ENCODE measurements at regions not wholly inside any gene's neighbourhood (a gene's known extent, or its start where the extent isn't known, plus 50 kb on each side); places are given as distances from the start of the nearest gene placed in this dataset.

- H3K4me1 ChIP-seq (ENCODE audit: insufficient read depth, low read length) = peaks cover 6% of the 10 kb centered on the region
- peaks cover 0 to 2% of the 10 kb centered on the region in 2 experiments for H3K27me3 ChIP-seq (ENCODE audit: control insufficient read depth in 1 of 2, insufficient read depth in 2 of 2, low read length in 2 of 2)
- H3K27me3 Mint-ChIP-seq = no peaks in the 10 kb centered on the region
- H3K4me1 Mint-ChIP-seq (ENCODE audit: low read depth) = no peaks in the 10 kb centered on the region
- no peak for TF ChIP-seq CTCF (IDR thresholded peaks at IDR 0.05)
- no peak overlapping the region for H3K4me3 ChIP-seq (ENCODE audit: low read length)
- ChIA-PET CTCF (no interaction called here), POLR2A (no interaction called here)
- H3K36me3 ChIP-seq (ENCODE audit: insufficient read depth, low read length) = no peaks in the 10 kb centered on the region
- H3K9me3 Mint-ChIP-seq = peaks cover 2% of the 10 kb centered on the region
- intact Hi-C loops (cut with DNase I, micrococcal nuclease) = no loop called here
- ATAC-seq (ENCODE audit: poor library complexity) = no peak
- no peak for DNase-seq
- no peaks in the 10 kb centered on the region for H3K9me3 ChIP-seq (ENCODE audit: control insufficient read depth in 1 of 2, insufficient read depth in 1 of 2, low read length in 2 of 2)
- no peak overlapping the region for H3K27ac Mint-ChIP-seq
- H3K27ac ChIP-seq (ENCODE audit: low read depth in 1 of 2, low read length in 2 of 2) = no peak overlapping the region
- H3K4me3 Mint-ChIP-seq = no peak overlapping the region
- H3K36me3 Mint-ChIP-seq (ENCODE audit: low read depth) = no peaks in the 10 kb centered on the region
These were observed 63.9 kb upstream of the MAF start for GRCh38 chr16:79664407-79664806.

GRCh38 chr16:79662669-79663313 is 62.3 kb upstream of the MAF start:
- no peaks in the 10 kb centered on the region for H3K9me3 Mint-ChIP-seq
- no peak overlapping the region for H3K27ac ChIP-seq (ENCODE audit: low read depth in 1 of 2, low read length in 2 of 2)
- ATAC-seq (ENCODE audit: poor library complexity) (no peak), DNase-seq (no peak)
- peaks cover 0 to 2% of the 10 kb centered on the region in 2 experiments for H3K27me3 ChIP-seq (ENCODE audit: control insufficient read depth in 1 of 2, insufficient read depth in 2 of 2, low read length in 2 of 2)
- no peak overlapping the region for H3K27ac Mint-ChIP-seq
- no peak overlapping the region for H3K4me3 ChIP-seq (ENCODE audit: low read length)
- H3K9me3 ChIP-seq (ENCODE audit: control insufficient read depth in 1 of 2, insufficient read depth in 1 of 2, low read length in 2 of 2) = no peaks in the 10 kb centered on the region
- H3K27me3 Mint-ChIP-seq = no peaks in the 10 kb centered on the region
- TF ChIP-seq CTCF (IDR thresholded peaks at IDR 0.05) = no peak
- no peaks in the 10 kb centered on the region for H3K36me3 Mint-ChIP-seq (ENCODE audit: low read depth)
- ChIA-PET POLR2A (no interaction called here), CTCF (no interaction called here)
- H3K4me1 Mint-ChIP-seq (ENCODE audit: low read depth) = no peaks in the 10 kb centered on the region
- H3K4me1 ChIP-seq (ENCODE audit: insufficient read depth, low read length) = peaks cover 6% of the 10 kb centered on the region
- intact Hi-C loops (cut with DNase I, micrococcal nuclease) = no loop called here
- no peaks in the 10 kb centered on the region for H3K36me3 ChIP-seq (ENCODE audit: insufficient read depth, low read length)
- H3K4me3 Mint-ChIP-seq = no peak overlapping the region

- no peak overlapping the region for H3K4me3 Mint-ChIP-seq
These were observed 61.6 kb upstream of the MAF start for GRCh38 chr16:79662122-79662521.

More at GRCh38 chr16:79662122-79662521, 61.6 kb upstream of the MAF start:
- no peaks in the 10 kb centered on the region for H3K36me3 ChIP-seq (ENCODE audit: insufficient read depth, low read length)
- no peak overlapping the region for H3K4me3 ChIP-seq (ENCODE audit: low read length)
- peaks cover 6% of the 10 kb centered on the region for H3K4me1 ChIP-seq (ENCODE audit: insufficient read depth, low read length)
- Mint-ChIP-seq H3K9me3 (no peaks in the 10 kb centered on the region), H3K4me1 (ENCODE audit: low read depth) (no peaks in the 10 kb centered on the region), H3K27me3 (no peaks in the 10 kb centered on the region), H3K36me3 (ENCODE audit: low read depth) (no peaks in the 10 kb centered on the region), H3K27ac (no peak overlapping the region)
- TF ChIP-seq CTCF (IDR thresholded peaks at IDR 0.05) = no peak
- POLR2A ChIA-PET = no interaction called here
- ATAC-seq (ENCODE audit: poor library complexity) = no peak
- H3K27me3 ChIP-seq (ENCODE audit: control insufficient read depth in 1 of 2, insufficient read depth in 2 of 2, low read length in 2 of 2) = peaks cover 0 to 2% of the 10 kb centered on the region in 2 experiments
- CTCF ChIA-PET = no interaction called here
- intact Hi-C loops (cut with DNase I, micrococcal nuclease) = no loop called here
- no peak overlapping the region for H3K27ac ChIP-seq (ENCODE audit: low read depth in 1 of 2, low read length in 2 of 2)
- H3K9me3 ChIP-seq (ENCODE audit: control insufficient read depth in 1 of 2, insufficient read depth in 1 of 2, low read length in 2 of 2) = no peaks in the 10 kb centered on the region
- DNase-seq = no peak

All from CD4-positive, alpha-beta T cell (primary cell).